ENCODE measurements at regions not wholly inside any gene's neighbourhood (a gene's known extent, or its start where the extent isn't known, plus 50 kb on each side); places are given as distances from the start of the nearest gene placed in this dataset.
A peak's percentile ranks its signal among the peaks of the same experiment; 100 is the strongest.
"Not testable (repeated sequence)": the region's sequence is repeated elsewhere in the genome, so short reads cannot be mapped to it uniquely, and the experiment has no call there.

GRCh38 chr7:15054304-15054703 is 151.8 kb upstream of the DGKB start:
- DNase-seq (ENCODE audit: low spot score), result not testable (repeated sequence)

GRCh38 chr7:15049157-15049556 is 146.6 kb upstream of the DGKB start:
- no peak for DNase-seq (ENCODE audit: low spot score)

GRCh38 chr7:15046861-15047260 is 144.3 kb upstream of the DGKB start:
- no peak for DNase-seq (ENCODE audit: low spot score)

GRCh38 chr7:15043931-15044330 is 141.4 kb upstream of the DGKB start:
- no peak for DNase-seq (ENCODE audit: low spot score)

GRCh38 chr7:15042285-15043065 is 139.9 kb upstream of the DGKB start:
- no peak for DNase-seq (ENCODE audit: low spot score)

- no peak for DNase-seq (ENCODE audit: low spot score)
These were observed 138.7 kb upstream of the DGKB start for GRCh38 chr7:15041226-15041625.

GRCh38 chr7:15035814-15036213 is 133.3 kb upstream of the DGKB start:
- DNase-seq (ENCODE audit: low spot score), result no peak

- DNase-seq (ENCODE audit: low spot score), result no peak
These were observed 130.5 kb upstream of the DGKB start for GRCh38 chr7:15033039-15033438.

GRCh38 chr7:15018981-15019380 is 116.4 kb upstream of the DGKB start:
- DNase-seq (ENCODE audit: low spot score), result no peak

GRCh38 chr7:15016766-15017165 is 114.2 kb upstream of the DGKB start:
- DNase-seq (ENCODE audit: low spot score), result no peak

- no peak for DNase-seq (ENCODE audit: low spot score)
These were observed 113.7 kb upstream of the DGKB start for GRCh38 chr7:15016315-15016667.

- DNase-seq (ENCODE audit: low spot score), result peak; percentile 72
These were observed 113.2 kb upstream of the DGKB start for GRCh38 chr7:15015545-15016314.

GRCh38 chr7:15012135-15012534 is 109.6 kb upstream of the DGKB start:
- DNase-seq (ENCODE audit: low spot score), result no peak

- DNase-seq (ENCODE audit: low spot score), result no peak
These were observed 108.7 kb upstream of the DGKB start for GRCh38 chr7:15011289-15011688.

- no peak for DNase-seq (ENCODE audit: low spot score)
These were observed 105.0 kb upstream of the DGKB start for GRCh38 chr7:15007507-15007906.

- DNase-seq (ENCODE audit: low spot score), result no peak
These were observed 103.1 kb upstream of the DGKB start for GRCh38 chr7:15005672-15006071.

GRCh38 chr7:15000157-15000556 is 97.6 kb upstream of the DGKB start:
- DNase-seq (ENCODE audit: low spot score), result no peak

GRCh38 chr7:14999331-14999730 is 96.8 kb upstream of the DGKB start:
- no peak for DNase-seq (ENCODE audit: low spot score)

GRCh38 chr7:14995774-14996173 is 93.2 kb upstream of the DGKB start:
- DNase-seq (ENCODE audit: low spot score), result no peak

GRCh38 chr7:14988941-14989340 is 86.4 kb upstream of the DGKB start:
- DNase-seq (ENCODE audit: low spot score), result no peak

- no peak for DNase-seq (ENCODE audit: low spot score)
These were observed 76.1 kb upstream of the DGKB start for GRCh38 chr7:14978687-14979086.

GRCh38 chr7:14974688-14975087 is 72.1 kb upstream of the DGKB start:
- no peak for DNase-seq (ENCODE audit: low spot score)

- no peak for DNase-seq (ENCODE audit: low spot score)
These were observed 71.3 kb upstream of the DGKB start for GRCh38 chr7:14973712-14974428.
